Kidney epithelial cell (primary cell): ENCODE measurements at regions not wholly inside any gene's neighbourhood (a gene's known extent, or its start where the extent isn't known, plus 50 kb on each side); places are given as distances from the start of the nearest gene placed in this dataset.
"Not testable (repeated sequence)": the region's sequence is repeated elsewhere in the genome, so short reads cannot be mapped to it uniquely, and the experiment has no call there.

Experiments
- DNase-seq: peaks from one replicate; pipeline ENCODE4 v3.0.0-alpha.2; 2010; ENCODE audit warnings: low read depth
- H3K27me3 ChIP-seq: 2 replicates; pipeline ENCODE4 v1.6.0; 2011; ENCODE audit warnings: low read length; ENCODE audit not compliant: control insufficient read depth, insufficient read depth
- H3K36me3 ChIP-seq: 2 replicates; pipeline ENCODE4 v1.5.1; 2011; ENCODE audit warnings: low read length; ENCODE audit not compliant: control insufficient read depth, insufficient read depth
- H3K4me3 ChIP-seq: 2 replicates; pipeline ENCODE4 v1.5.1; 2011; ENCODE audit warnings: low read depth, mild to moderate bottlenecking, control low read depth, low read length
- TF ChIP-seq, protein P1 (sequence below): IDR thresholded peaks from 2 replicates; pipeline ENCODE4 v1.5.1; 2011; ENCODE audit warnings: mild to moderate bottlenecking, moderate library complexity, low read length, control low read depth, inconsistent platforms; ENCODE audit not compliant: insufficient read depth, poor library complexity, severe bottlenecking

DNA sequence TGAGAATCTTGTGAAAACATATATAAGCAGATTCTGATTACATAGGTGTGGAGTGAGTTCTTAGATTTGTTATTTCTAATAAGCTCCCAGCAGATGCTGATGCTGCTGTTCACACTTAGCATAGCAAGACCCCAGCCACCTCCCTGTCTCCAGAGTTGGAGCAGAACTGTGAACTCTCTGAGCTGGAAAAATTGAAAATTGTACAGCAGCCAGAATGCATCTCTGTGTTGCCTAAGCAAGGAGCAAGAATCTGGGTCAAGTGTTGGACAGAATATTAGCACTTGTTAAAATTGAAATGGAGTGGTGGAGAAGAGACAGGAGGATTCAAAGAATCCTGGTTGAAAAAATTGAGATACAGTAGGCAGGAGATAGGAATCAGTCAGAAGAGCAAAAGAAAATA is 146.6 kb upstream of the FAM47C start:
- TF ChIP-seq, protein P1, sequence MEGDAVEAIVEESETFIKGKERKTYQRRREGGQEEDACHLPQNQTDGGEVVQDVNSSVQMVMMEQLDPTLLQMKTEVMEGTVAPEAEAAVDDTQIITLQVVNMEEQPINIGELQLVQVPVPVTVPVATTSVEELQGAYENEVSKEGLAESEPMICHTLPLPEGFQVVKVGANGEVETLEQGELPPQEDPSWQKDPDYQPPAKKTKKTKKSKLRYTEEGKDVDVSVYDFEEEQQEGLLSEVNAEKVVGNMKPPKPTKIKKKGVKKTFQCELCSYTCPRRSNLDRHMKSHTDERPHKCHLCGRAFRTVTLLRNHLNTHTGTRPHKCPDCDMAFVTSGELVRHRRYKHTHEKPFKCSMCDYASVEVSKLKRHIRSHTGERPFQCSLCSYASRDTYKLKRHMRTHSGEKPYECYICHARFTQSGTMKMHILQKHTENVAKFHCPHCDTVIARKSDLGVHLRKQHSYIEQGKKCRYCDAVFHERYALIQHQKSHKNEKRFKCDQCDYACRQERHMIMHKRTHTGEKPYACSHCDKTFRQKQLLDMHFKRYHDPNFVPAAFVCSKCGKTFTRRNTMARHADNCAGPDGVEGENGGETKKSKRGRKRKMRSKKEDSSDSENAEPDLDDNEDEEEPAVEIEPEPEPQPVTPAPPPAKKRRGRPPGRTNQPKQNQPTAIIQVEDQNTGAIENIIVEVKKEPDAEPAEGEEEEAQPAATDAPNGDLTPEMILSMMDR = no peak
- no peak for DNase-seq
- Histone ChIP-seq H3K27me3 (no peaks in the 10 kb centered on the region), H3K36me3 (no peaks in the 10 kb centered on the region), H3K4me3 (no peak overlapping the region)

DNA sequence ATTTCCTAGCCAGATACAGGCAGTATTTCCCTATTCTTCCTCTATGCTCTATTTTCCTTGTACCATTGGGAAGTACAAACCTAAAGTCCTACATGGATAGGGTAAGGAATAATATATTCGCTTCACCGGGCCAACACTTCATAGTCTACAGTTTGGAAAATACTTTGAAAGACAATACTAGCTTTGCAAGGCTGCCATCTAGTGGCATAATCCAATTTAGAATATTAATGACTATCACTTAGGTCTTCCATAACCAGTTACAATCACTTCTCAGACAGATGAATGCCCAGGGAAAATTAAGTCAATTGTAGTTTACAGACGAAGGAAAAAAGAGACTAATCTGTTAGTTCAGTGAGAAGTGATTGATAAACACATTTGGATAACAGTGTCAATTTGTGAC is 141.0 kb upstream of the FAM47C start:
- no peak for DNase-seq

DNA sequence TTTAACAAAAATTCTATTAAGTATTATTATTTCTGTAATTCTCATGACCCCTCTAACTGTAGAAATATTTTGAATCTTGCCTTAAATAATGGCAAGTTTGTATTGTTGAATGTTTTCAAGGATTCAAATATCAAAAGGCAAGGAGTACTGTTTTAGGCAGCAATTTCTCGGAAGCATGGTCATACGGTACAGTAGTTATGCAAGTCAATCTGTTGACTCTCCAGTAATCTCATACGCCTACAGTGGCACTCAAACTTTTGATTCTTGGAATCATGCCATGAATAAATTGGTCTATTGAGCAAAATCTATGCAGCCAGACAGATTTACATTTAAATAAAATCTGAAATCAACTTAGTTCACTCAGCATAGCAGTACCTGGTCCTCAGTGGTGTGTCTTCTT is 139.6 kb upstream of the FAM47C start:
- TF ChIP-seq, protein P1 = no peak
- DNase-seq = no peak
- Histone ChIP-seq H3K27me3 (no peaks in the 10 kb centered on the region), H3K36me3 (no peaks in the 10 kb centered on the region), H3K4me3 (no peak overlapping the region)

More for the DNA sequence above, 141.0 kb upstream of the FAM47C start:
- Histone ChIP-seq H3K36me3 (no peaks in the 10 kb centered on the region), H3K4me3 (no peak overlapping the region), H3K27me3 (no peaks in the 10 kb centered on the region)
- TF ChIP-seq, protein P1 = peak; percentile 48

DNA sequence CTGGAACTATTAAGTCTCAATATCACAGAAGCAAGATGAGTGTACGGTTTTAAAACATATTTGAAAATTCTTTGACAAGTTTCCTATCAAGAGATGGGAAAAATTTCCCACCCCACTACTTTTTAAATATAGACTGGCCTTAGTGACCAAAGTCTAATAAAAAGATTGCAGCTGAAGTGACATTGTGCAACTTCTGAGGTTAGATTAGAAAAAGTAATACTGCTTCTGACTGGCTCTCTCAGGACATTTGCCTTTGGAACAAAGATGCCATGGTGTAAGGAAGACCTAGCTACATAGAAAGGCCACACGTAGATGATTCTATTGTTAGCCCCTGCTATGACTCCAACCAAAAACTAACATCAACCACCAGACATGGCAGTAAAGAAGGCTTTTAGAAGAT is 138.7 kb upstream of the FAM47C start:
- Histone ChIP-seq H3K27me3 (no peaks in the 10 kb centered on the region), H3K36me3 (no peaks in the 10 kb centered on the region)
- no peak for DNase-seq

DNA sequence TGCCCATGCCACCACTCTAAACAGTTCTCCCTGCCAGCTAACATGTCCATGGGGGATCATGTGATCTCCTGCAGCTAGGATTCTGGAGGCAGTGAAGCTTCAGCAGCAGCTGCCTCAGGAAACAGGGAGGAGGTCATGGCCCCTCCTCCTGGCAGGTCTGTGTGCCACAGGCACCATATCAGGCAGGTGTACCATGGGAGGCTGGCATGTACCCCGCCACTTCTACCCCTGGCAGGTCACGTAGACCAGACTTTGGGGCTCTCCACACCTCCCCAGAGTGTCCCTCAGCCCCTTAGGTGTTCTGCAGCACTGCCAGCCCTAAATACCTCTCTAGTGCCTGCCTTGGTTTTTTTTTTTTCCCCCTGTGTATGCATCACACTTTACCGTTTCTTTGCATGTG is 110.5 kb upstream of the FAM47C start:
- DNase-seq = no peak
- TF ChIP-seq, protein P1 = no peak
- no peak overlapping the region for H3K4me3 ChIP-seq
- H3K27me3 ChIP-seq = no peaks in the 10 kb centered on the region
- no peaks in the 10 kb centered on the region for H3K36me3 ChIP-seq

More for the DNA sequence above, 138.7 kb upstream of the FAM47C start:
- TF ChIP-seq, protein P1 = no peak
- H3K4me3 ChIP-seq = no peak overlapping the region

DNA sequence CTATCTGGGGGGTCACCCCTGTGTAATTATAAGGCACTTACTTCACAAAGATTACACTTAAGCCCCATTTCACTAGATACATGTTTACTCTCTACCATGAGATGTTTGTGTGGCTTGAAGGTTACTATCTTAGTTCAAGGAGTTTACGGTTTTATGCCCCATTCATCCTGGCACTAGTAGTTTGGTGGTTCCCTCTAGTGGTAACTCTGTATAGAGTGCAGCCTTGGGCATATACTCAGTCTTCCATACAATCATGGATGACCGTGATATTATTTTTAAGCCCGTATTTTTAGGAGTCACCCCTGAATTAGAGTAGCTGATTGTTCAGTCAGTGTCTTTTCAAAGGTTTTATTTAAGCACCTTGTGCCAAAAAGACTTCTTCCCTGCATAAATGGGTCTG is 109.9 kb upstream of the FAM47C start:
- H3K36me3 ChIP-seq = no peaks in the 10 kb centered on the region
- H3K27me3 ChIP-seq = no peaks in the 10 kb centered on the region
- DNase-seq = peak; percentile 2
- TF ChIP-seq, protein P1 = peak; percentile 69
- no peak overlapping the region for H3K4me3 ChIP-seq

DNA sequence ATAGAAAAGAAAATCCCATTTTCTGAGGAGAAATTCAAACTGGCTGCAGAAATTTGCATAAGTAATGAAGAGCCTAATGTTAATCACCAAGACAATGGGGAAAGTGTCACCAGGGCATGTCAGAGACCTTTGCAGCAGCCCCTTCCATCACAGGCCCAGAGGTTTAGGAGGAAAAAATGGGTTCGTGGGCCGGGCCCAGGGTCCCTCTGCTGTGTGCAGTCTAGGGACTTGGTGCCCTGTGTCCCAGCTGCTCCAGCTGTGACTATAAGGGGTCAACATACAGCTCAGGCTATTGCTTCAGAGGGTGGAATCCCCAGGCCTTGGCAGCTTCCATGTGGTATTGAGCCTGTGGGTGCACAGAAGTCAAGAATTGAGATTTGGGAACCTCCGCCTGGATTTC is 103.6 kb upstream of the FAM47C start:
- DNase-seq, H3K36me3 ChIP-seq, H3K4me3 ChIP-seq, H3K27me3 ChIP-seq: not testable (repeated sequence)
